Left lung (tissue), 4 donors: ENCODE measurements at regions not wholly inside any gene's neighbourhood (a gene's known extent, or its start where the extent isn't known, plus 50 kb on each side); places are given as distances from the start of the nearest gene placed in this dataset.

Experiments used
- ATAC-seq: fragments of 200-7000 bp; cut with Tn5 transposase; one replicate; pipeline ENCODE4 v1.9.1; 2020; ENCODE audit warnings: moderate library complexity
- DNase-seq, 4 donors: peaks; one replicate each; pipeline ENCODE4 v3.0.0-alpha.2; 2013 to 2020
- H3K27ac ChIP-seq, 2 donors: fragments of 200-600 bp; sonication (generic) in 1 of 2; one replicate each; pipeline versions ENCODE4 v1.5.0 to v1.8.0; 2020 to 2021
- H3K27me3 ChIP-seq, 2 donors: fragments of 200-600 bp; sonication (generic) in 1 of 2; one replicate each; pipeline versions ENCODE4 v1.5.0 to v1.8.0; 2020 to 2021
- H3K36me3 ChIP-seq, 2 donors: fragments of 200-600 bp; sonication (generic) in 1 of 2; one replicate each; pipeline versions ENCODE4 v1.5.0 to v1.8.0; 2020 to 2021
- H3K4me1 ChIP-seq, 2 donors: fragments of 200-600 bp; one replicate each; pipeline ENCODE4 v1.8.0; 2021
- H3K4me3 ChIP-seq, 2 donors: fragments of 200-600 bp; sonication (generic) in 1 of 2; one replicate each; pipeline versions ENCODE4 v1.5.0 to v1.8.0; 2020 to 2021; ENCODE audit warnings: mild to moderate bottlenecking in 1 of 2
- H3K9me3 ChIP-seq, 2 donors: fragments of 200-600 bp; sonication (generic) in 1 of 2; one replicate each; pipeline versions ENCODE4 v1.5.0 to v1.8.0; 2020 to 2021
- CTCF ChIP-seq, 2 donors: fragments of 200-600 bp; sonication (generic) in 1 of 2; IDR thresholded peaks; one replicate each; pipeline versions ENCODE4 v1.5.0 to v1.8.0; 2021; ENCODE audit warnings: antibody characterized with exemption in 2 of 2
- intact Hi-C, 2 donors: fragments of 100-400 bp; cut with DNase I; formaldehyde crosslinking; loops; one replicate each; pipeline versions ENCODE4 v1.11.2 to v1.14.2; 2022
- donor health status: DM: no; HTN: yes; CAD: no.
- donor health status: DM: no; HTN: no; CAD: no.

GRCh38 chr10:129108378-129108777, 358.7 kb upstream of the MGMT start:
- no peaks in the 10 kb centered on the region for H3K27me3 ChIP-seq
- DNase-seq: no peak
- H3K9me3 ChIP-seq: no peaks in the 10 kb centered on the region
- TF ChIP-seq CTCF (IDR thresholded peaks at IDR 0.05): no peak
- intact Hi-C loops: no loop called here
- peaks cover 0 to 6% of the 10 kb centered on the region in 2 donors for H3K4me1 ChIP-seq
- no peaks in the 10 kb centered on the region for H3K36me3 ChIP-seq
- no peak overlapping the region for H3K27ac ChIP-seq
- no peak overlapping the region for H3K4me3 ChIP-seq
- ATAC-seq: no peak

GRCh38 chr10:129108994-129109393, 358.0 kb upstream of the MGMT start:
- intact Hi-C loops: no loop called here
- H3K4me3 ChIP-seq: no peak overlapping the region
- DNase-seq: no peak
- ATAC-seq: no peak
- TF ChIP-seq CTCF (IDR thresholded peaks at IDR 0.05): no peak
- H3K27me3 ChIP-seq: no peaks in the 10 kb centered on the region
- peaks cover 0 to 6% of the 10 kb centered on the region in 2 donors for H3K4me1 ChIP-seq
- H3K27ac ChIP-seq: no peak overlapping the region
- no peaks in the 10 kb centered on the region for H3K36me3 ChIP-seq
- no peaks in the 10 kb centered on the region for H3K9me3 ChIP-seq

- no peaks in the 10 kb centered on the region for H3K4me1 ChIP-seq
- no peak for DNase-seq
- no peak overlapping the region for H3K4me3 ChIP-seq
- no peaks in the 10 kb centered on the region for H3K36me3 ChIP-seq
- H3K27me3 ChIP-seq: no peaks in the 10 kb centered on the region
- no peak for ATAC-seq
- no peak overlapping the region for H3K27ac ChIP-seq
- intact Hi-C loops: no loop called here
- no peak for TF ChIP-seq CTCF (IDR thresholded peaks at IDR 0.05)
- no peaks in the 10 kb centered on the region for H3K9me3 ChIP-seq
Observed at GRCh38 chr10:129110780-129111179, 356.3 kb upstream of the MGMT start.

GRCh38 chr10:129111922-129112321, 355.1 kb upstream of the MGMT start:
- Histone ChIP-seq H3K27me3 (no peaks in the 10 kb centered on the region), H3K4me3 (no peak overlapping the region), H3K9me3 (no peaks in the 10 kb centered on the region), H3K36me3 (no peaks in the 10 kb centered on the region), H3K4me1 (no peaks in the 10 kb centered on the region), H3K27ac (no peak overlapping the region)
- no peak for TF ChIP-seq CTCF (IDR thresholded peaks at IDR 0.05)
- DNase-seq: no peak
- no peak for ATAC-seq
- intact Hi-C loops: no loop called here

- intact Hi-C loops: no loop called here
- no peaks in the 10 kb centered on the region for H3K36me3 ChIP-seq
- no peaks in the 10 kb centered on the region for H3K27me3 ChIP-seq
- DNase-seq: no peak
- H3K4me3 ChIP-seq: no peak overlapping the region
- H3K27ac ChIP-seq: no peak overlapping the region
- no peaks in the 10 kb centered on the region for H3K9me3 ChIP-seq
- no peaks in the 10 kb centered on the region for H3K4me1 ChIP-seq
- no peak for ATAC-seq
- no peak for TF ChIP-seq CTCF (IDR thresholded peaks at IDR 0.05)
Observed at GRCh38 chr10:129114588-129114987, 352.5 kb upstream of the MGMT start.
